HG02840 (cell line): ENCODE measurements at regions not wholly inside any gene's neighbourhood (a gene's known extent, or its start where the extent isn't known, plus 50 kb on each side); places are given as distances from the start of the nearest gene placed in this dataset.
"Not testable (repeated sequence)": the region's sequence is repeated elsewhere in the genome, so short reads cannot be mapped to it uniquely, and the experiment has no call there.

Source experiments
- ATAC-seq: cut with Tn5 transposase; IDR thresholded peaks from one replicate; pipeline ENCODE4 v1.9.1; 2021; ENCODE audit warnings: mild to moderate bottlenecking, moderate library complexity, moderate number of reproducible peaks; ENCODE audit not compliant: unreplicated experiment, low FRiP score

- no peak for ATAC-seq
These were observed 1647.4 kb upstream of the C9orf72 start for GRCh38 chr9:29220596-29221251.

- ATAC-seq = no peak
These were observed 1655.3 kb upstream of the C9orf72 start for GRCh38 chr9:29228558-29228957.

GRCh38 chr9:29230931-29231330 lies 1657.7 kb upstream of the C9orf72 start:
- no peak for ATAC-seq

DNA sequence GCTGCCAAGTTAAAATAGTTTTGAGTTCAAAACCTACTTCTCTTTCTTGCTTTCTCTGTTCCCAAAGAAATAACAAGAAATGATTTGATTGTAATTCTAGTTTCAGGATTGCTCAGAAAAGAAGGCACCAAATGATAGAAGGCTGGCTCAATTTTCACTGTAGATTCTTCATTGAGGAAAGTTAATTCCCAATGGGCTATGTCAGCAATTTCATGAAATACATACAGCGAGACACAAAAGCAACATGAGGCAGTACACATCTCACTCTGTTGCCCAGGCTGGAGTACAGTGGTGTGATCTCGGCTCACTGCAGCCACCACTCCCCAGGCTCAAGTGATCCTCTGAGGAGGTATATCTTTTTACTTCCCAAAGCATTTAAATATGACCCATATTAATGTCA lies 1659.9 kb upstream of the C9orf72 start:
- ATAC-seq = no peak

- no peak for ATAC-seq
These were observed 1668.0 kb upstream of the C9orf72 start for GRCh38 chr9:29241320-29241719.

- ATAC-seq = no peak
These were observed 1672.1 kb upstream of the C9orf72 start for GRCh38 chr9:29245351-29245750.

GRCh38 chr9:29270400-29270799 lies 1697.1 kb upstream of the C9orf72 start:
- ATAC-seq = not testable (repeated sequence)

DNA sequence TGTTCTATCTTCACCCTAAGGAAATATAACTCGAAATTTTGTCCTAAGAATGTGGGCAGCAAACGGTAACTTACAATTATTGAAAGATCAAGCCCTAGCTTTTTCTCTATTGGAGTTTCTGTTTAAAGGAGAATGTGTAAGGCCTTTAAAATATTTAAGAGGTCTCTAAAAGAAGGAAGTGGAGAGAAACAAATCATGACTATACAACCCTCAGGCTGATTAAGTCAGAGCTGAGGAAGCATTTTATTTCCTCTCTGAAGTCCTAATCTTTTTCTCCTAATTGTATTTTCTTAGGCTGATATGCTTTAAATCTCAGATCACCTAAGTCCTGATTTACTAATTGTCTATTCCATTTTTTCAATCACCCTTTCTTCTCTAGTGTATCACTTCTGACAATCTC lies 1708.8 kb upstream of the C9orf72 start:
- no peak for ATAC-seq

DNA sequence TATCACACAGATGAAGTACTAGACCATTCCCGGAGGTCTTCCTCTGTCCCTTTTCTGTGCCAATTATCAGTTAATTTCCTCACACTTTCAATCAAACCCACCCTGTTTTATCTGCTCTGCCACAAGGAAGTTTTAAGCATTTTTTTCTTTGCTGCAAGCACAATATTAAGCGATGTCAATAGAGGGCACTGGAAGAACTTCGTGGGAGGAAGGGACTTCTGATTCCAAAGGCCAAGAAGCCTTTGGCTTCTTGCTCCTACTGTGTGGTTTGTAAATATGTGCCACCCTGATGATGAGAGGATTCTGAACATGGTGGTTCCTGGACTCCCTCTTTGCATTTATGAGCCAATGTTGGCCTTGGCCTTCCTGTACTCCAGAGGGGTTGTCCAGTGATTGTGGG lies 1712.5 kb upstream of the C9orf72 start:
- no peak for ATAC-seq

DNA sequence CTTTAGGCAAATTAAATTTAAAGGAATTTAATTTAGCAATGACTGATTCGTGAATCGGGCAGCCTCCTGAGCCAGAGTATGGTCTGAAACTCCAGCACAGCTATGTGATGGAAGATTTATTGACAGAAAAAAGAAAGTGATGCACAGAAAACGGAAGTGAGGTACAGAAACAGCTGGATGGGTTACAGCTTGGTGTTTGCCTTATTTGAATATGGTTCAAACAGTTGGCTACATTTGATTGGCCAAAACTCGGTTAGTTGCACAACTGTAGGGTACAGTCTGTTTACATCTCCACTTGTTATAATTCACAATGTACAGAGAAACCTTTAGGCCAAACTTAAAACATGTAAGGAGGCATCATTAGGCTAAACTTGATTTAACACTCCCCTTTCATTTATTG lies 1716.1 kb upstream of the C9orf72 start:
- no peak for ATAC-seq

DNA sequence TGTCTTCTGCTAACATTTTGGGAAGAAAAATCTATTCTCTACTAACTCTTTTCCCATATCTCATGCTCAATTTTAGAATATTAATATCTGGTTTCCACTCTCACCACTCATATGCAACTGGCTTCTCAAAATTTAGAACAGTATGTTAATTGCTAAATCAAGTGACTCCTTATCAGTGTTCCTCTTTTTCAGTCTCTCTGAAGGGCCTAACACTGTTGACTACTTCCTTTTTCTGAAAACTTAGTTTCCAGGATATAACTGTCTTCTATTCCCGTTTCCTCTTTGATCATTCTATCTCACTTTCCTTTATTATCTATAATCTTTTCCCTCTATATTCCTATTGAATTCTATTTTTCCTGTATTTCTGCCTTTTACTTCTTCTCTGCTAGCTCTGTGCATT lies 1717.2 kb upstream of the C9orf72 start:
- no peak for ATAC-seq

- no peak for ATAC-seq
These were observed 1724.3 kb upstream of the C9orf72 start for GRCh38 chr9:29297592-29297991.

GRCh38 chr9:29311221-29311620 lies 1737.9 kb upstream of the C9orf72 start:
- ATAC-seq = no peak

GRCh38 chr9:29312327-29312726 lies 1739.0 kb upstream of the C9orf72 start:
- ATAC-seq = no peak

DNA sequence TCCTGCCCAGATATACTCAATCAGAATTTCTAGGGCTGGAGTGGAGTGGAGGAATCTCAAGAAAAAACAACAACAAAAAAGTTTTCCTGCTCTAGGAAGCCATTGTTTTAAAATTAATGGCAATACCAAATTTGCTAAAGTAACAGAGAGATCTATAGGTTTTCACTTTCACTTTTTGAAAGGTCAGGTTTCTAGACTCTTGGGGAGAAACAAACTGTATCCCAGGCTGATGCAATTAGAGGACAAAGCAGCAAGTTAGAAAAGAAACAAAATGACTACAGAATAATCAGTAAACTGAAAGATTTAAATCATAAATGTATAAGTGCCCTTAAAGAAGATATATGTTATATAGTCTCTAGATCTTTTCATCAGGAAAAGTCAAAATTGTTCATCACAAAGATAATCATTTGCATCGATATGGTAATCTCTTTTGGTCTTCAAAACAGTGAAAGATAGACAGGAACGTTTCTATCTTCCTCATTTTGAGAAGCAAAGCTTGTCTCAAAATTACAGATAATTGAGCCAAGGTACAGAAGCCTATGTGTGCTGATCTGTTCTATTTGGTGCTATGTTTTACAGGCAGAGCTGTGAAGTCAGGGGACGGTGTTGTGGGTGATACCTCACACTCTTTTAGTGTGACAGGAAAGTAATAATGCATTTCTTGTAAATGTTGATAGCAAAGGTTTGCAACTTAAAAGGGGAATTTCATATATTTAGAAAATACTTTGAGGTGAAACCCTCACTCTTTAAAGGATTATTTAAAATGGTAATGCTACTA lies 1746.6 kb upstream of the C9orf72 start:
- ATAC-seq = no peak

- no peak for ATAC-seq
These were observed 1749.0 kb upstream of the C9orf72 start for GRCh38 chr9:29322240-29322639.

DNA sequence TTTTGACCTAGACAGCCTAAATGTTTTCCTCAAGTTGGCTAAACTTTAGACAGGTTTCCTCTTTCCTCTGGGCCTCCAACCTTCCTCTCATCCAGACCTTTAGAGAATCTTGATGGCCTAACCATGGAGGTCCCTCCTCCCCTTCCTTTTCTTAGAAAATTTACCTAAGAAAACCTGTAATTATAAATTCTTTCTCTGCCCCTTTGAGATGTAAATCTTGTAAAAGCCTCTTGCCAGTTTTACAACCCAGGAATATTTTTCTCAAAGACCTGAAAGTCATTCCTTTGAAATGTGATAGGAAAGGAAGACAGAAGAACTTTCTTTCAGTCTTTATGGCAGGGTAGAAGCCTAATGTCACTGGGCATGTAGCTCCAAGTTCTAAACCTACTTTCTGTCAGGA lies 1752.6 kb upstream of the C9orf72 start:
- no peak for ATAC-seq

- ATAC-seq = no peak
These were observed 1759.5 kb upstream of the C9orf72 start for GRCh38 chr9:29332789-29333188.

DNA sequence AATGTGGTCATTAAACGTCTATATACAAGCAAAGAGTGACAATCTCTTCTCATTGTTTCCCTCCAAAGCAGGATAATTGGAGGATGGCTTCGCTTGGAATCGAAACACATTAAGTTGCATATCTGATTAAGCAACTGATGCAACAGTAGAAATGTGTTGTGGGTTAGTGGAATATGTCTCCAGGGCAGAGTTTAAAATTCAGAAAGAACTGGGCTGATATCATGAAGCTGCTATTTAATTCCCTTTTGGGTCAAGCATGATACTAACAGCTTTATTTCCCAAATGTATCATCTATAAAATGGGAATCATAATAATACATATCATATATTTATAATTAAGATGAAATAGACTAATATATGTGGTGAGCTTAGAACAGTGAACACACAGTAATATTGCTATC lies 1763.0 kb upstream of the C9orf72 start:
- ATAC-seq = no peak

- no peak for ATAC-seq
These were observed 1766.1 kb upstream of the C9orf72 start for GRCh38 chr9:29339387-29339786.

- no peak for ATAC-seq
These were observed 1775.7 kb upstream of the C9orf72 start for GRCh38 chr9:29348999-29349398.

- ATAC-seq = no peak
These were observed 1816.1 kb upstream of the C9orf72 start for GRCh38 chr9:29389421-29389820.
